GM12875 (cell line): ENCODE measurements at regions not wholly inside any gene's neighbourhood (a gene's known extent, or its start where the extent isn't known, plus 50 kb on each side); places are given as distances from the start of the nearest gene placed in this dataset.

Experiments used
- H3K4me3 ChIP-seq: one replicate; pipeline ENCODE4 v1.5.1; 2011; ENCODE audit warnings: low read depth, low read length, control low read depth
- TF ChIP-seq, protein P1 (sequence below): IDR thresholded peaks from 2 replicates; pipeline ENCODE4 v1.5.1; 2011; ENCODE audit warnings: low read depth, mild to moderate bottlenecking, control low read depth, inconsistent platforms, low read length, moderate library complexity, borderline replicate concordance; ENCODE audit not compliant: insufficient read depth

GRCh38 chr1:219039682-219040154 lies 134.0 kb upstream of the LYPLAL1 start:
- TF ChIP-seq, protein P1, sequence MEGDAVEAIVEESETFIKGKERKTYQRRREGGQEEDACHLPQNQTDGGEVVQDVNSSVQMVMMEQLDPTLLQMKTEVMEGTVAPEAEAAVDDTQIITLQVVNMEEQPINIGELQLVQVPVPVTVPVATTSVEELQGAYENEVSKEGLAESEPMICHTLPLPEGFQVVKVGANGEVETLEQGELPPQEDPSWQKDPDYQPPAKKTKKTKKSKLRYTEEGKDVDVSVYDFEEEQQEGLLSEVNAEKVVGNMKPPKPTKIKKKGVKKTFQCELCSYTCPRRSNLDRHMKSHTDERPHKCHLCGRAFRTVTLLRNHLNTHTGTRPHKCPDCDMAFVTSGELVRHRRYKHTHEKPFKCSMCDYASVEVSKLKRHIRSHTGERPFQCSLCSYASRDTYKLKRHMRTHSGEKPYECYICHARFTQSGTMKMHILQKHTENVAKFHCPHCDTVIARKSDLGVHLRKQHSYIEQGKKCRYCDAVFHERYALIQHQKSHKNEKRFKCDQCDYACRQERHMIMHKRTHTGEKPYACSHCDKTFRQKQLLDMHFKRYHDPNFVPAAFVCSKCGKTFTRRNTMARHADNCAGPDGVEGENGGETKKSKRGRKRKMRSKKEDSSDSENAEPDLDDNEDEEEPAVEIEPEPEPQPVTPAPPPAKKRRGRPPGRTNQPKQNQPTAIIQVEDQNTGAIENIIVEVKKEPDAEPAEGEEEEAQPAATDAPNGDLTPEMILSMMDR = no peak
- H3K4me3 ChIP-seq = no peak overlapping the region

GRCh38 chr1:219040291-219040690 lies 133.4 kb upstream of the LYPLAL1 start:
- TF ChIP-seq, protein P1 = no peak

DNA sequence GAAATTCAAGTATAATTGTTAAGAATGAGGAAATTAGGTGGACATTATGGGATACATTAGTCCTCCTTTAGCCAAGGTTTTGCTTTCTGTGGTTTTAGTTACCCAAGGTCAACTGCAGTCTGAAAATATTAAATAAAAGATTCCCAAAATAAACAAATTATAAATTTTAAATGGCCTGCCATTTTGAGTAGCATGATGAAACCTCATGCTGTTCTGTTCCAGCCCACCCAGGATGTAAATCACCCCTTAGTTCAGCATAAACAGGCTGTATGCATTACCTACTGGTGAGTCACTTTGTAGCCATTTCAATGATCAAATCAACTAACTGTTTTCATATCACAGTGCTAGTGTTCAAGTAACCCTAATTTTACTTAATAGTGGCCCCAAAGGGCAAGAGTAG lies 132.5 kb upstream of the LYPLAL1 start:
- TF ChIP-seq, protein P1 = no peak
- H3K4me3 ChIP-seq = no peak overlapping the region

More at GRCh38 chr1:219040291-219040690, 133.4 kb upstream of the LYPLAL1 start:
- no peak overlapping the region for H3K4me3 ChIP-seq

DNA sequence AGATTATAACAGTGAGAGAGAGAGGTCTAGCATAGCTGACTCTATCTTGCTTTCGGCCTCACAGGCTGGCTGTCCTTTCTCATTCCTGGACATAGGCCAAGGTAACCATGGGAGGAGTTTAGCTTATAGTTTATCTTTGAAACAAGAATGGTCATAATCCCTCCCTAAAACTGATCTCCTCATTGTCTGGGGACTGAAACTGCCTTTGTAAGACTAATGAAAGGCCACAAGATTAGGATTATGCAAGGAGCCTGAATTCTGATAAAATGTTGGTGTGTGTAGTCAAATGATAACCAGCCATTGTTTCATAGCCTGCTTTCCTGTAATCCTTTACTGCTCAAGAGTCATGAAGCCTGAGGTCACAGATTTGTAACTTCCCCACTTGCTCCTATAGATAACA lies 131.9 kb upstream of the LYPLAL1 start:
- no peak overlapping the region for H3K4me3 ChIP-seq
- TF ChIP-seq, protein P1 = no peak

GRCh38 chr1:219042769-219043168 lies 130.9 kb upstream of the LYPLAL1 start:
- TF ChIP-seq, protein P1 = no peak

DNA sequence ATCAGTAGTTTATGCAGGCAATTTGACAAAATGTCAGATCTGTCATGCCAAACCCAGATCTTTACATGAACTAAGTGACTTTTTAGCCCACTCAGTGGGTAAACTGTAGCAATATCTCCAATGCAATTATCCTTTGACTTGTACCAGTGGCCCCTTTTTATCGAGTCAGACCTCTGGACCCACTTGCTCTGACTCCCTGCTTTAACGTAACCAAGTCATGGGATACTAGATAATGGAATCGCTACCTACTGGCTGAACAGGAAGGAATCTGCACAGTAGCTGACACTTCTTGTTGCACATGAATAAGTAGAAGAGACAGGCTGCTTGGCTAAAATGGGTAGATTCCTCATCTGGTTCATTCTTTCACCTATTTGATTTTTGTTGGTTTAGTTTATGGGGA lies 128.4 kb upstream of the LYPLAL1 start:
- no peak overlapping the region for H3K4me3 ChIP-seq
- TF ChIP-seq, protein P1 = no peak

More at GRCh38 chr1:219042769-219043168, 130.9 kb upstream of the LYPLAL1 start:
- no peak overlapping the region for H3K4me3 ChIP-seq

DNA sequence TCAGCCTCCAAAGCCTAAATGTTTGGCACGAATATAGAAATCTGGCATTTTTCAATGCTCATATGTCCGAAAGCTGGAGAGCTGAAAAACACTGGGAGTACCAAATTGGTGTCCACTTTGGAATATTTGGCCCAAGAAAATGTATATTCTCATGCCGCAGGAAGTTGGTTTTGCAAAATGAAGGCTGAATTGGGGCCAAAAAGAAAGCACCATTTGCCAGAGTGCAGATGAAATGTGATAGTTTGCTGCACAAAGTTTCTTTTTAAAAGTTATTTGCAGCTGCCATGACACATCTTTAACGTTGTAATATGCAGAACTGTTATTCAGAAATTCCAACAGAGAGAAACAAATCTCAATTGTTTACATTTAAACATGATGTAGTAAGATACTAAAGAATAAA lies 124.2 kb upstream of the LYPLAL1 start:
- TF ChIP-seq, protein P1 = no peak
- H3K4me3 ChIP-seq = no peak overlapping the region
